ENCODE measurements at regions not wholly inside any gene's neighbourhood (a gene's known extent, or its start where the extent isn't known, plus 50 kb on each side); places are given as distances from the start of the nearest gene placed in this dataset.

GRCh38 chr5:87754009-87754757 is 341.5 kb upstream of the CCNH start:
- no peak for TF ChIP-seq CTCF (IDR thresholded peaks at IDR 0.05)
- no peak for TF ChIP-seq EZH2 (IDR thresholded peaks at IDR 0.05; ENCODE audit: borderline replicate concordance, insufficient read depth, low read depth, low read length, poor library complexity, severe bottlenecking)

Measured in B cell (primary cell).